Osteoblast (primary cell): ENCODE measurements at regions not wholly inside any gene's neighbourhood (a gene's known extent, or its start where the extent isn't known, plus 50 kb on each side); places are given as distances from the start of the nearest gene placed in this dataset.

Experiments
- DNase-seq: peaks from one replicate; pipeline ENCODE4 v3.0.0; 2011; ENCODE audit warnings: low spot score, mixed read lengths; ENCODE audit not compliant: insufficient read length; ENCODE audit errors: missing footprints
- H2AFZ ChIP-seq: 2 replicates; pipeline ENCODE4 v1.6.0; 2011; ENCODE audit warnings: mild to moderate bottlenecking, low read length
- H3K27ac ChIP-seq: 2 replicates; pipeline ENCODE4 v1.5.1; 2011; ENCODE audit warnings: mild to moderate bottlenecking, low read depth, low read length, moderate library complexity
- H3K27me3 ChIP-seq: 2 replicates; pipeline ENCODE4 v1.6.0; 2012; ENCODE audit warnings: mild to moderate bottlenecking, control low read depth, inconsistent platforms, low read length, moderate library complexity; ENCODE audit not compliant: insufficient read depth
- H3K36me3 ChIP-seq: 2 replicates; pipeline ENCODE4 v1.5.1; 2011; ENCODE audit warnings: mild to moderate bottlenecking, low read length, control low read depth, moderate library complexity; ENCODE audit not compliant: insufficient read depth
- H3K4me1 ChIP-seq: 2 replicates; pipeline ENCODE4 v1.5.1; 2011; ENCODE audit warnings: mild to moderate bottlenecking, low read length, control low read depth, moderate library complexity; ENCODE audit not compliant: insufficient read depth
- H3K4me2 ChIP-seq: 2 replicates; pipeline ENCODE4 v1.6.0; 2011; ENCODE audit warnings: mild to moderate bottlenecking, low read length; ENCODE audit not compliant: insufficient read depth
- H3K4me3 ChIP-seq: fragments of 200-600 bp; sonication (generic); 3 replicates; pipeline ENCODE4 v1.5.1; 2012; ENCODE audit warnings: mild to moderate bottlenecking, low read length, inconsistent platforms; ENCODE audit not compliant: insufficient read depth
- H3K79me2 ChIP-seq: 2 replicates; pipeline ENCODE4 v1.6.0; 2012; ENCODE audit warnings: mild to moderate bottlenecking, low read length, control low read depth, inconsistent platforms; ENCODE audit not compliant: insufficient read depth
- H3K9me3 ChIP-seq: 2 replicates; pipeline ENCODE4 v1.5.1; 2011; ENCODE audit warnings: low read depth, low read length, control low read depth
- H4K20me1 ChIP-seq: 2 replicates; pipeline ENCODE4 v1.6.0; 2012; ENCODE audit warnings: mild to moderate bottlenecking, low read length, control low read depth; ENCODE audit not compliant: insufficient read depth
- TF ChIP-seq, protein P1 (sequence below): IDR thresholded peaks from 2 replicates; pipeline ENCODE4 v1.5.1; 2011; ENCODE audit warnings: mild to moderate bottlenecking, low read depth, low read length, moderate library complexity; ENCODE audit errors: extremely low read depth

DNA sequence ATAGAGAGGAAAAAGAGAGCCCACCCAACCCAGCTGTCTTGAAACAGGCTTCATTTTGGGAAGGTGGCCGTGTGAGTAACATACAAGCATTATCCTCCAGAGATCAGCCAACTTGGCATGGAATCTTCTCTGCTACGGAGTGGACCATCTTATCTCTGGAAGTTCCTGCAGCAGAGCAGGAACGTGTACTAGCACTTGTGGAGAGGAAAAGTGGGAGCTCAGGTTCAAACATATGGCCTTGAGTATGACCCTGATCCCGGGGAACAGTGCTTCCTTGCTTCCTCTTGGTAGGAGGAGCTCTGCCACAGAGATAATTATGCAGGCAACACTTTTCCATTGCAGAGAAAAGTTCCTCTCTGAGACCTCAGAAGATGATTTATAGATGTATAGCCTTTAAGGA is 490.4 kb upstream of the ACO1 start:
- no peak for DNase-seq
- no peaks in the 10 kb centered on the region for H3K79me2 ChIP-seq
- H3K4me3 ChIP-seq: no peak overlapping the region
- no peaks in the 10 kb centered on the region for H3K4me1 ChIP-seq
- TF ChIP-seq, protein P1, sequence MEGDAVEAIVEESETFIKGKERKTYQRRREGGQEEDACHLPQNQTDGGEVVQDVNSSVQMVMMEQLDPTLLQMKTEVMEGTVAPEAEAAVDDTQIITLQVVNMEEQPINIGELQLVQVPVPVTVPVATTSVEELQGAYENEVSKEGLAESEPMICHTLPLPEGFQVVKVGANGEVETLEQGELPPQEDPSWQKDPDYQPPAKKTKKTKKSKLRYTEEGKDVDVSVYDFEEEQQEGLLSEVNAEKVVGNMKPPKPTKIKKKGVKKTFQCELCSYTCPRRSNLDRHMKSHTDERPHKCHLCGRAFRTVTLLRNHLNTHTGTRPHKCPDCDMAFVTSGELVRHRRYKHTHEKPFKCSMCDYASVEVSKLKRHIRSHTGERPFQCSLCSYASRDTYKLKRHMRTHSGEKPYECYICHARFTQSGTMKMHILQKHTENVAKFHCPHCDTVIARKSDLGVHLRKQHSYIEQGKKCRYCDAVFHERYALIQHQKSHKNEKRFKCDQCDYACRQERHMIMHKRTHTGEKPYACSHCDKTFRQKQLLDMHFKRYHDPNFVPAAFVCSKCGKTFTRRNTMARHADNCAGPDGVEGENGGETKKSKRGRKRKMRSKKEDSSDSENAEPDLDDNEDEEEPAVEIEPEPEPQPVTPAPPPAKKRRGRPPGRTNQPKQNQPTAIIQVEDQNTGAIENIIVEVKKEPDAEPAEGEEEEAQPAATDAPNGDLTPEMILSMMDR: no peak
- H4K20me1 ChIP-seq: no peaks in the 10 kb centered on the region
- no peak overlapping the region for H3K4me2 ChIP-seq
- no peak overlapping the region for H3K27ac ChIP-seq
- H3K27me3 ChIP-seq: no peaks in the 10 kb centered on the region
- no peaks in the 10 kb centered on the region for H3K36me3 ChIP-seq
- no peaks in the 10 kb centered on the region for H3K9me3 ChIP-seq
- H2AFZ ChIP-seq: no peak overlapping the region

DNA sequence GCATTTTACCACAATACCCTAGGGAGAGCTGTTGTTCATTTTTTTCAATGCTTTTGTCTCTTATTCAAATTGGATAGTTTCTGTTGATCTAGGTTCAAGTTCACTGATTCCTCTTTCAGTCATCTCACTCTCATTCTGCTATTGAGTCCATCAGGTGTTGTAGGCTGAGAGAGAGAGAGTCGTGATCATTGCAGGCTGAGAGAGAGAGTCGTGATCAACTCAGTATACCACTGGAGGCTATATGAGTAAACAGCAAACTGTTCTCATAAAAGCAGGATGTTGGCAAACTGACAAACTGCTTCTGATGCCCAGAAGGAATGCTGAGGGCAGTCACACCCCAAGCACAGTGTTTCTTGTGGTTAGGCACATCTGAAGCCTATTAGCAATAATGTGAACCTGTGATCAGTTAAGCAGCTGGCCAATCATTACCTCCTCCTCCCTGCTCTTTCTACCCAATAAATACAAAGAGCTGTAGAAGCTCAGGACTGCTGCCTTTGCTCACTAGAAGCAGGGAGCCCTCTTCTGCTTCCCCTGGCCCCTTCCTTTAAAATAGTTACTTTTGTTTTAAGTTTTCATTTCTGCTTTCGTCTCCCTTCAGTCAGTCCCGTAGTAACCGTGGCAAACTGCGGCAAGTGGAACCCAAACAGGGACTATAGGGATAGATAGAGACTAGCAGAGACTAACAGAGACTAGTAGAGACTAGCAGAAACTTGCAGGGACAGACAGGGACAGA is 476.1 kb upstream of the ACO1 start:
- TF ChIP-seq, protein P1: no peak
- no peaks in the 10 kb centered on the region for H3K4me1 ChIP-seq
- no peaks in the 10 kb centered on the region for H4K20me1 ChIP-seq
- H3K79me2 ChIP-seq: no peaks in the 10 kb centered on the region
- H3K27ac ChIP-seq: no peak overlapping the region
- no peak overlapping the region for H2AFZ ChIP-seq
- no peak for DNase-seq
- H3K4me3 ChIP-seq: no peak overlapping the region
- no peaks in the 10 kb centered on the region for H3K36me3 ChIP-seq
- H3K27me3 ChIP-seq: no peaks in the 10 kb centered on the region
- no peak overlapping the region for H3K4me2 ChIP-seq
- no peaks in the 10 kb centered on the region for H3K9me3 ChIP-seq

DNA sequence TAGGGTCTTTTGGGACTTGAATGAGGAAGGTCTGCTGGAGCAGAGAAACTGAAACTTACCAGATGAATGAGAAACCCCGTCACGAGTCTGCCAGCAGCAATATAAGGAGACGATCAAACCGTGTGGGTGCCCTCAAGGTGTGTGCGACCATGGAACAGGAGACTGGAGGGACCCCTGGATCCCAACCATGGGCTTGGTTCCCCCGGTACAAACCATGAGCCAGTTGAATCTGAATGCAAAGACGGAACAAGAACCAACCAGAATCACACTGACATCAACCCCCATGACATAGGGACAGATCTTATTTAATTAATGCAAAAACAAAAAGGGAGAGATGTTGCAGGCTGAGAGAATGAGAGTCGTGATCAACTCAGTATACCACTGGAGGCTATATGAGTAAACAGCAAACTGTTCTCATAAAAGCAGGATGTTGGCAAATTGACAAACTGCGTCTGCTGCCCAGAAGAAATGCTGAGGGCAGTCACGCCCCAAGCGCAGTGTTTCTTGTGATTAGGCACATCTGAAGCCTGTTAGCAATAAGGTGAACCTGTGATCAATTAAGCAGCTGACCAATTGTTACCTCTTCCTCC is 475.5 kb upstream of the ACO1 start:
- Histone ChIP-seq H3K4me1 (no peaks in the 10 kb centered on the region), H3K4me2 (no peak overlapping the region), H2AFZ (no peak overlapping the region), H3K79me2 (no peaks in the 10 kb centered on the region), H4K20me1 (no peaks in the 10 kb centered on the region), H3K36me3 (no peaks in the 10 kb centered on the region), H3K27ac (no peak overlapping the region), H3K27me3 (no peaks in the 10 kb centered on the region), H3K9me3 (no peaks in the 10 kb centered on the region), H3K4me3 (no peak overlapping the region)
- TF ChIP-seq, protein P1: no peak
- no peak for DNase-seq

DNA sequence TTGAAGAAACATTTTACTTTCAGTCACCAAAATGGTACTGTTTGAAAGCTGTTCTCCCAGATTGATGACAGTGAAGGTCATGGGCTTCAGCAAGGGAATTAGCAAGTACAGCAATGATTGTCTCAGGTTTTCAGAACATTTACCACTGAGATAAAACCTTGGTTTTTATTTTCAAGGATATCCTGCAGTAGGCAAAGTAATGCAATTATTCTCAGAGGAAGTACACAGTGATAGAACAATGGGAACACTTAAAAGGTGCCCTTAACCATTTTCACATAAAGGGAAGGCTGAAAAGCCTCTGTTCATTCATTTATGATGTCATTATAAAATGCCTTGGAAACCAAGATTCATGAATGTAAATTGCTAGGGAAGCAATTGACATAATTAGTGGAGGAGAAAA is 471.8 kb upstream of the ACO1 start:
- Histone ChIP-seq H2AFZ (no peak overlapping the region), H3K4me1 (no peaks in the 10 kb centered on the region), H3K27ac (no peak overlapping the region), H3K36me3 (no peaks in the 10 kb centered on the region), H4K20me1 (no peaks in the 10 kb centered on the region), H3K27me3 (no peaks in the 10 kb centered on the region), H3K4me3 (no peak overlapping the region), H3K4me2 (no peak overlapping the region), H3K79me2 (no peaks in the 10 kb centered on the region), H3K9me3 (no peaks in the 10 kb centered on the region)
- TF ChIP-seq, protein P1: no peak
- no peak for DNase-seq
